ENCODE measurements at regions not wholly inside any gene's neighbourhood (a gene's known extent, or its start where the extent isn't known, plus 50 kb on each side); places are given as distances from the start of the nearest gene placed in this dataset.
A peak's percentile ranks its signal among the peaks of the same experiment; 100 is the strongest.

DNA sequence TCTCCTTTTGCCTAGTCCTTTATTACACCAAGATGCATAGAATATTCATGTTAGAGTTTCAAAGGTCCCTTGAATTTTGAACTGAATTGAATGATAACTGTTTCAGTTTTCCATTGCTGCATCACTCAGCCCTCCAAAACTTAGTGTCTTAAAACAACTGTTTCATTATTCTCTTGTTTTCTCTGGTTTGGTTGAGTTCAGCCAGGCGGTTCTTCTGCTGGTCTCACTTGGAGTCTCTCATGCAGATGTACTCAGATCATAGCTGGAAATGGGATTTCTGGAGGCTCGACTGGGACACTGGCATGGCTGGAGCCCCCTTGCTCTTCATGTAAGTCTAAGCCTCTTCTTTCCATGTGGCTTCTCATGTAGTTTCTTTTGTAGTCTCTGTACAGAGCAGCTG lies 107.2 kb upstream of the MKI67 start:
- intact Hi-C loops (cut with micrococcal nuclease): no loop called here
- Mint-ChIP-seq H3K27me3 (ENCODE audit: low read depth) (peaks cover 4% of the 10 kb centered on the region), H3K4me1 (ENCODE audit: low read depth) (no peaks in the 10 kb centered on the region), H3K9me3 (peaks cover 3% of the 10 kb centered on the region), H3K27ac (no peak overlapping the region), H3K36me3 (ENCODE audit: low read depth) (no peaks in the 10 kb centered on the region), H3K4me3 (ENCODE audit: low read depth) (no peak overlapping the region)
- no peak for DNase-seq (ENCODE audit: low spot score)

- Mint-ChIP-seq H3K9me3 (peaks cover 3% of the 10 kb centered on the region), H3K27ac (no peak overlapping the region), H3K4me3 (ENCODE audit: low read depth) (no peak overlapping the region), H3K27me3 (ENCODE audit: low read depth) (no peaks in the 10 kb centered on the region), H3K36me3 (ENCODE audit: low read depth) (no peaks in the 10 kb centered on the region), H3K4me1 (ENCODE audit: low read depth) (no peaks in the 10 kb centered on the region)
- intact Hi-C loops (cut with micrococcal nuclease): no loop called here
- DNase-seq (ENCODE audit: low spot score): no peak
These were observed 111.5 kb upstream of the MKI67 start for GRCh38 chr10:128237710-128238109.

DNA sequence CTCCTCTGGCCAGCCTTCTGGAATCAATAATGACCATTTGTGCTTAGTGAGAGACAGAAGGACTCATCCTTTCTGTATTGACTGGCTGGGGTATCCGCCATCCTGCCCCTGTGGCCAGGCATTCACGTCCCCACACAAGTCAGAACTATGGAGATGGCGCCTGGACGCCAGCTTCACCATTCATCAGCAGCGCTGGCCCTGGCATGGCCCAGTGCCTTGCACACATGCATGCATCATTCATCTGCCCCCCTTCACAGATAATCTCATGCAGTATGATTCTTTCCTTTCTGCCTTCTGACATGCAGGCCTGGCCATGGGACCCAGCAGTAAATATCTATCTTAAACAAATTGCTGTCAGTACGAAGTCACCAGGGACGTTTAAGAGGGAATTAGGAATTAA lies 114.8 kb upstream of the MKI67 start:
- H3K9me3 Mint-ChIP-seq: no peaks in the 10 kb centered on the region
- no peaks in the 10 kb centered on the region for H3K27me3 Mint-ChIP-seq (ENCODE audit: low read depth)
- H3K4me3 Mint-ChIP-seq (ENCODE audit: low read depth): no peak overlapping the region
- H3K36me3 Mint-ChIP-seq (ENCODE audit: low read depth): no peaks in the 10 kb centered on the region
- H3K4me1 Mint-ChIP-seq (ENCODE audit: low read depth): no peaks in the 10 kb centered on the region
- DNase-seq (ENCODE audit: low spot score): no peak
- no peak overlapping the region for H3K27ac Mint-ChIP-seq
- intact Hi-C loops (cut with micrococcal nuclease): no loop called here

DNA sequence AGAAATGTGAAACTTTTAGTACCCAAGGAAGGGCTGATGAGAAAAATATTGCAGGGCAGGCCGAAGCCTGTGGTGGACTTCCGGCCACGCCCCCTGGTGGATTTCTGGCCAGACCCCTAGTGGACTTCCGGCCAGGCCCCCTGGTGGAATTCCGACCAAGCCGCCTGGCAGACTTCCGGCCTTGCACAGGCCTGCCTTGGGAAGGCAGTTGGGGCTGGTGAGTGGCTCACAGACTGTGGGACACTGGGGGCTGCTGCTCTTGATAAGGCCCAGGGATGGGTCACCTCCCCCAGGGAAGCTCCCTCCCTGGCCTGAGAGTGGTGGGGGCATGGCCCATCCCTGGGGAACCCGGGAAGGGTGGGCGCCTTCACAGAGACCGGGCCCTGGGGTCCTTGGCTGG lies 116.4 kb upstream of the MKI67 start:
- Mint-ChIP-seq H3K4me3 (ENCODE audit: low read depth) (no peak overlapping the region), H3K9me3 (no peaks in the 10 kb centered on the region)
- intact Hi-C loops (cut with micrococcal nuclease): no loop called here

GRCh38 chr10:128245026-128245425 lies 118.8 kb upstream of the MKI67 start:
- H3K4me3 Mint-ChIP-seq (ENCODE audit: low read depth): no peak overlapping the region
- no peaks in the 10 kb centered on the region for H3K4me1 Mint-ChIP-seq (ENCODE audit: low read depth)
- no peaks in the 10 kb centered on the region for H3K36me3 Mint-ChIP-seq (ENCODE audit: low read depth)
- H3K9me3 Mint-ChIP-seq: no peaks in the 10 kb centered on the region
- H3K27me3 Mint-ChIP-seq (ENCODE audit: low read depth): no peaks in the 10 kb centered on the region
- intact Hi-C loops (cut with micrococcal nuclease): no loop called here
- H3K27ac Mint-ChIP-seq: no peak overlapping the region
- DNase-seq (ENCODE audit: low spot score): no peak

More for the DNA sequence above, 116.4 kb upstream of the MKI67 start:
- Mint-ChIP-seq H3K27ac (no peak overlapping the region), H3K36me3 (ENCODE audit: low read depth) (no peaks in the 10 kb centered on the region), H3K27me3 (ENCODE audit: low read depth) (no peaks in the 10 kb centered on the region), H3K4me1 (ENCODE audit: low read depth) (no peaks in the 10 kb centered on the region)
- no peak for DNase-seq (ENCODE audit: low spot score)

DNA sequence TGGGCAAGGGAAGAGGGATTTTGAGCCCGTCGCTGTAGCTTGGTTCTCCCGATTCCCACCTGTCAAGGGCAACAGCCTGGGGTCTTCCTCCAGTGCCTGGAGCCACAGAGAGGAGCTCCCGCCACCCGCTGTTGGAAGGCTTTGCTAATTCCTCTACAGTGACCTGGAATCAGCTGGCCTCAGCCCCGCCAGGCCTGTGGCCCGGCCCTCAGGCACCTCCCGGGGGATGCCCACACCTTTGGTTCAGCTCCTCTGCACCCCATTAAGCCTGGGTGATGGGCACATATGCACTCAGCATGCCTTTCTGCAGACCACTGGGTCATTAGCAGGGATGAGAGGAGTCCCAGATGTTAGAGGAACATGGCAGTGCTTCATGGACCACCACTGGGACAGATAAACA lies 121.4 kb upstream of the MKI67 start:
- H3K4me1 Mint-ChIP-seq (ENCODE audit: low read depth): no peaks in the 10 kb centered on the region
- peaks cover under 1% of the 10 kb centered on the region for H3K27me3 Mint-ChIP-seq (ENCODE audit: low read depth)
- H3K27ac Mint-ChIP-seq: no peak overlapping the region
- no peaks in the 10 kb centered on the region for H3K36me3 Mint-ChIP-seq (ENCODE audit: low read depth)
- no peak for DNase-seq (ENCODE audit: low spot score)
- intact Hi-C loops (cut with micrococcal nuclease): no loop called here
- H3K4me3 Mint-ChIP-seq (ENCODE audit: low read depth): no peak overlapping the region
- H3K9me3 Mint-ChIP-seq: no peaks in the 10 kb centered on the region

DNA sequence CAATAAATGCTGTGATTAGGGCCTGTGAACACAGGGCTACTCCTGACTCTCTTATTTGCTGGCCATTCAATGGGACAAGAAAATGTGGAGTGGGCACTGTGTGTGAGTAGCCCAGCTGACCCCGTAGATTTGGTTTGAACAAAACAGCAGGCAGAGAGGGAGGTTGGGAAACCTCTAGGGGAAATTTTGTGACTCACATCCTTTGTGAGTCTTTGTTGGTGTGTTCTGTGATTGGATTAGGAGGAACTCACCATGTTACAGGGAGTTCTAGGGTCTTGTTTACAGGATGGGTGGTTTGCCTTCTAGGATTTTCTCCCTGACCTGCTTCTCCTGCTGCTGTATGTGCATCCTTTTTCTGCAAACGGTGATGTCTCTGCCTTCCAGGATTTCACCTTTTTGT lies 128.3 kb upstream of the MKI67 start:
- intact Hi-C loops (cut with micrococcal nuclease): no loop called here
- peaks cover 5% of the 10 kb centered on the region for H3K27me3 Mint-ChIP-seq (ENCODE audit: low read depth)
- H3K27ac Mint-ChIP-seq: no peak overlapping the region
- no peak overlapping the region for H3K4me3 Mint-ChIP-seq (ENCODE audit: low read depth)
- H3K9me3 Mint-ChIP-seq: no peaks in the 10 kb centered on the region
- no peaks in the 10 kb centered on the region for H3K4me1 Mint-ChIP-seq (ENCODE audit: low read depth)
- H3K36me3 Mint-ChIP-seq (ENCODE audit: low read depth): no peaks in the 10 kb centered on the region
- DNase-seq (ENCODE audit: low spot score): no peak

DNA sequence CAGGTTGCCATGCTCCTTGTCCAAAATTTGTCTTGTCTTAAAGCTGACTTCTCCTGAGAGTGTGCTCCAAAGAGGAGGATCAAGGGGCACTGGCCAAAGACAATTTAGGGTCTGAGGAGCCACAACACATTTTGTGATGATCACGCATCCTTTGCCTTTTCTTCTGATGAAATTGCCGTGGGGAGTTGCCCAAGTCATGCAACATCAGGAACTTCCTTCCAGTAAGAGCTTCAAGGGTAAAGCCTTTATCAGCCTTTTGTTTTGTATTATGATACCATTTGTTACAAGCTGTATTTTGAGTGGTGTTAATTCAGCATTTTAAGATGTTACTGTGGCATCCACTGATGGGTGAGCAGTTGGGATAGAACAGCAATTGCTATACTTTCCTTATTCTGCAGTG lies 131.2 kb upstream of the MKI67 start:
- no peak for DNase-seq (ENCODE audit: low spot score)
- no peaks in the 10 kb centered on the region for H3K4me1 Mint-ChIP-seq (ENCODE audit: low read depth)
- H3K27ac Mint-ChIP-seq: no peak overlapping the region
- H3K36me3 Mint-ChIP-seq (ENCODE audit: low read depth): no peaks in the 10 kb centered on the region
- peaks cover 10% of the 10 kb centered on the region for H3K27me3 Mint-ChIP-seq (ENCODE audit: low read depth)
- intact Hi-C loops (cut with micrococcal nuclease): no loop called here
- no peaks in the 10 kb centered on the region for H3K9me3 Mint-ChIP-seq
- no peak overlapping the region for H3K4me3 Mint-ChIP-seq (ENCODE audit: low read depth)

DNA sequence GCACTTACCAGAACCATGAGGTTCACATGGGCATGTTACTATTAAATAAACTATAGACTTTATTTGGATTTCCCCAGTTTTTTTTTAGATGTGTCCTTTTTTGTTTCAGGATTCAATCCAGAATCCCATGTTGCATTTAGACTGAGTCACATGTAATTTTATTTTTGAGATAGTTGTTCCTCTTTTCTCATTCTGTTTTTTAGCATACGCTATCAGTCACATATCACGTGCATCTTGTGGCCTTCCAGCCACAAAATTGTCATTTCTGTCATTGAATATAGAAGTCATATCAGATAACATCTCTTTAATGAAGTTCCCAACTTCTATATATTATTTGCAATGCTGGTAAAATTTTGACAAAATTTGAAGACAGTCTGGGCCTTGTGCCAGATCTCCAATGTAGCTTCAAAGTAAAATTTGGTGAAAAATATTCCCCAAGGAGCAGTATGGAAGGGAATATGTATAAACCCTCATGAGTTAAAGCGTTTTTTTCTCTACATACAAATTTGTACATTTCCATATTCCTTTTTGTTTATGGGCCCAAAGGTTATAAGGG lies 132.3 kb upstream of the MKI67 start:
- no peaks in the 10 kb centered on the region for H3K36me3 Mint-ChIP-seq (ENCODE audit: low read depth)
- no peaks in the 10 kb centered on the region for H3K9me3 Mint-ChIP-seq
- no peak overlapping the region for H3K4me3 Mint-ChIP-seq (ENCODE audit: low read depth)
- no peak overlapping the region for H3K27ac Mint-ChIP-seq
- no peak for DNase-seq (ENCODE audit: low spot score)
- H3K4me1 Mint-ChIP-seq (ENCODE audit: low read depth): no peaks in the 10 kb centered on the region
- peaks cover 5% of the 10 kb centered on the region for H3K27me3 Mint-ChIP-seq (ENCODE audit: low read depth)
- intact Hi-C loops (cut with micrococcal nuclease): no loop called here

DNA sequence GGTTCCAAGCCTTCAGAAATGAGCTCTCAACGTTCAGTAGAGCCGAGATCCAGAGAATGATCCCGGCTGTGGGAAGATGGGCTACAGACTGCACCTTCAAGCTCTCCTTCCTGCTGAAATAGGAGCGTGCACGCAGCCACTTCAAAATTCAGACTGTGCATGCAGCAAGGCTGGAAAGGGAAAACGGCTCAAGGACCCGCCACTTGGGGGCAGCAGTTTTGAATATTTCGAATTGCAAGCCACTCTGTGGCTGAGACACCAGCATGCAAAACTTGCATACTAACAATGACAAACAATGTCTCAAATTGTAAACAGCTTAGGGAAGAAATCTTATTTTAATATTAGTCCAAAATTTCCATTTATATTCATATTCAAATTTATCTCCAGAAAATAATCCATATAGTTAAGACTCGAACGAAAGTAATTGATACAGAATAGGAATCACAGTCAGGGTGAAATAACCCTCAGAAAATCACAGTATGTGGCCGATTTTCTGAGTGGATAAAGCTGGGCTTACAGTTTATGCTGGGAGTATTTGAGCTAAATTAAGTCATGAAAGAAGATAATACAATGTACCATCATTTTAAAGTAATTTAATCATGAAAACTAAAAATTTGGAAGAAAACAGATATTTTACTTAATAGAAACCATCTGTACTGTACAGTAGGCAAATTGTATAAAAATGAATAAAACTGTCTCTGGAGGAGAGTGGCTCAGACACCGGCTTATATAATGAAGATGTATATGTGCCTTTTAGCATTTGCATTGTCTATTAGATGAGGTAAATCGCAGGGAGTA lies 137.9 kb upstream of the MKI67 start:
- intact Hi-C loops (cut with micrococcal nuclease): no loop called here
- DNase-seq (ENCODE audit: low spot score): peak; percentile 25
- no peak overlapping the region for H3K4me3 Mint-ChIP-seq (ENCODE audit: low read depth)
- H3K36me3 Mint-ChIP-seq (ENCODE audit: low read depth): no peaks in the 10 kb centered on the region
- H3K9me3 Mint-ChIP-seq: no peaks in the 10 kb centered on the region
- H3K4me1 Mint-ChIP-seq (ENCODE audit: low read depth): no peaks in the 10 kb centered on the region
- H3K27me3 Mint-ChIP-seq (ENCODE audit: low read depth): peaks cover 36% of the 10 kb centered on the region
- no peak overlapping the region for H3K27ac Mint-ChIP-seq

- H3K9me3 Mint-ChIP-seq: no peaks in the 10 kb centered on the region
- H3K36me3 Mint-ChIP-seq (ENCODE audit: low read depth): no peaks in the 10 kb centered on the region
- H3K27me3 Mint-ChIP-seq (ENCODE audit: low read depth): peaks cover 34% of the 10 kb centered on the region
- H3K4me3 Mint-ChIP-seq (ENCODE audit: low read depth): no peak overlapping the region
- no peaks in the 10 kb centered on the region for H3K4me1 Mint-ChIP-seq (ENCODE audit: low read depth)
- no peak overlapping the region for H3K27ac Mint-ChIP-seq
- DNase-seq (ENCODE audit: low spot score): no peak
- intact Hi-C loops (cut with micrococcal nuclease): loop anchor here (5.0 kb wide), 1 partner anchor 267 kb away; no protein-coding TSS in a partner anchor
These were observed 139.4 kb upstream of the MKI67 start for GRCh38 chr10:128265596-128265995.

DNA sequence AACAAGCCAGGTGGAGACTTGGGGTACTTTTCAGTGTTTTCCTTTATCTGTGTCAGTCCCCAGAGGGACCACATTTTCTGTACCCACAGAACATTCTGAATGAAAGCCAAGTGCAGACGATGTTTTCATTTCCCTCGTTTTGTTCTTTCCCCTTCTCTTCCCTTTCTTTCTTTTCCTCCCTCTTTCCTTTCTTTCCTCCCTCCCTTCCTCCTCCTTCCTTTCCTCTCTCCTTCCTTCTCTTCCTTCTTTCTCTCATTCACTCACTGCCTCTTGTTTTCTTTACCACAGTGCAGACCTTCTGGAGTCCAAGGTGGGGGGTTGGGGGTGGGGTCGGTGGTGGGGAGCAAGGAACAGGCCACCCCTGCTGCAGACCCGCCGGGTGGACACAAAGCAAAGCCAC lies 141.4 kb upstream of the MKI67 start:
- H3K9me3 Mint-ChIP-seq: no peaks in the 10 kb centered on the region
- intact Hi-C loops (cut with micrococcal nuclease): loop anchor here (5.0 kb wide), 1 partner anchor 265 kb away; no protein-coding TSS in a partner anchor

DNA sequence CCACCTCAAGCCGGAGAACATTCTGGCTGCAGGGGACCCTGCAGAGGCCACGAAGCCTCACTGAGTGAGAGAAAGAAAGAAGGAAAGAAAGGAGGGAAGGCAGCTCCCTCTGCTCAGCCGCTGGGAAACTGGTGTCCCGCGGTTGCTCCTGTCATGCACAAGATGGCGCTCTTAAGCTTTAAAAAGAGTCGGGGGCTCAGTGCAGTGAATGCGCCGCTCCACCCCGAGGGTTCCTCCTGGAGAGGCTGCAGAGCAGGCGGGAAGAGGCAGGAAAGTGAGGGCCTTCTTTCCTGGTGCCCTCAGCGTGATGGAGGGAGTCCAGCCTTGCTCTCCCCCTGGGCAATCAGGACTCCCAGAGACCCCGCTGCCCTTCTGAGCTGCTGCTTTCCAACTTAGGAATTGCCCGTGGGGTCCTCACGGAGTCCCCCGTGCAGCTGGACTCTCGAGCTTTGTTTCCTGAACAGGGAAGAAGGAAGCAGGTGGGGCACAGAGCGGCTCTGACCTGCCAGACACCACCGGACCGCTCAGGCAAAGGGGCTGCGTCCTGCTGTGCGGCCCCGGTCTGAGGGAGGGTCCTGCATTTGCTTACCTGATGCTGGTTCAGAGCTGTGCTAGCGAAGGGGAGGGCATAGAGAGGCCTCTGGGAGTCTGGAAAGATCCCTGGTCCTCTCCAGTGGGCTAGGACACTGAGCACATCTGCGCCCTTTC lies 141.9 kb upstream of the MKI67 start:
- intact Hi-C loops (cut with micrococcal nuclease): loop anchor here (5.0 kb wide), 1 partner anchor 264 kb away; no protein-coding TSS in a partner anchor
- Mint-ChIP-seq H3K27me3 (ENCODE audit: low read depth) (peaks cover 41% of the 10 kb centered on the region), H3K27ac (no peak overlapping the region), H3K36me3 (ENCODE audit: low read depth) (no peaks in the 10 kb centered on the region), H3K4me1 (ENCODE audit: low read depth) (no peaks in the 10 kb centered on the region), H3K4me3 (ENCODE audit: low read depth) (no peak overlapping the region), H3K9me3 (no peaks in the 10 kb centered on the region)
- DNase-seq (ENCODE audit: low spot score): no peak

More for the DNA sequence above, 141.4 kb upstream of the MKI67 start:
- H3K4me3 Mint-ChIP-seq (ENCODE audit: low read depth): no peak overlapping the region
- H3K27me3 Mint-ChIP-seq (ENCODE audit: low read depth): peaks cover 41% of the 10 kb centered on the region
- DNase-seq (ENCODE audit: low spot score): no peak
- no peaks in the 10 kb centered on the region for H3K4me1 Mint-ChIP-seq (ENCODE audit: low read depth)
- no peaks in the 10 kb centered on the region for H3K36me3 Mint-ChIP-seq (ENCODE audit: low read depth)
- H3K27ac Mint-ChIP-seq: no peak overlapping the region

Measured in activated T-helper 2 cell treated with anti-CD3 and anti-CD28 coated beads, Interferon-gamma antibody, Interleukin-2, Interleukin-4, amounts not matched to agents 10 μg/mL and 5 μg/mL and 100 μg/mL, durations not matched to agents 14 hours and 24 hours and 36 hours (primary cell).